ENCODE measurements at regions not wholly inside any gene's neighbourhood (a gene's known extent, or its start where the extent isn't known, plus 50 kb on each side); places are given as distances from the start of the nearest gene placed in this dataset.

- TF ChIP-seq POLR2A (IDR thresholded peaks at IDR 0.05; ENCODE audit: low read depth, low read length) (no peak), EZH2 (IDR thresholded peaks at IDR 0.05; ENCODE audit: borderline replicate concordance, control insufficient read depth, low read depth, low read length) (no peak), CTCF (IDR thresholded peaks at IDR 0.05 in 2 of 3, conservative IDR thresholded peaks at IDR 0.05 in 1 of 3; ENCODE audit: control insufficient read depth in 2 of 3, extremely low read depth in 1 of 3, insufficient read depth in 1 of 3, low read depth in 3 of 3, low read length in 3 of 3) (no peak), BCLAF1 (IDR thresholded peaks at IDR 0.05) (no peak), PBX3 (IDR thresholded peaks at IDR 0.05; ENCODE audit: insufficient replicate concordance, low read depth, low read length) (no peak), YBX1 (IDR thresholded peaks at IDR 0.05) (no peak), MYC (IDR thresholded peaks at IDR 0.05; ENCODE audit: insufficient read depth, insufficient read length, insufficient replicate concordance, low read length, severe bottlenecking) (no peak), BHLHE40 (IDR thresholded peaks at IDR 0.05; ENCODE audit: borderline replicate concordance in 1 of 2, low read depth in 2 of 2, low read length in 1 of 2) (no peak), TAF1 (IDR thresholded peaks at IDR 0.05; ENCODE audit: borderline replicate concordance, low read depth, low read length) (no peak), KDM1A (IDR thresholded peaks at IDR 0.05; ENCODE audit: borderline replicate concordance) (no peak), YY1 (IDR thresholded peaks at IDR 0.05; ENCODE audit: low read depth, low read length) (no peak), ZBTB4 (CRISPR knock-in tag; IDR thresholded peaks at IDR 0.05) (no peak), RAD21 (IDR thresholded peaks at IDR 0.05; ENCODE audit: insufficient read depth, low read depth, low read length) (no peak)
Observed at GRCh38 chr10:55191236-55191860, 390.3 kb upstream of the PCDH15 start.
